H1 (cell line): ENCODE measurements at regions not wholly inside any gene's neighbourhood (a gene's known extent, or its start where the extent isn't known, plus 50 kb on each side); places are given as distances from the start of the nearest gene placed in this dataset.

Experiments
- GABPA ChIP-seq: IDR thresholded peaks from 2 replicates; pipeline ENCODE4 v1.6.1; 2011; ENCODE audit warnings: mild to moderate bottlenecking, low read length, moderate library complexity, borderline replicate concordance; ENCODE audit not compliant: insufficient read depth
- KDM1A ChIP-seq: fragments of 200-600, 300-600 bp; sonication (generic); IDR thresholded peaks from 2 replicates; pipeline ENCODE4 v1.7.1; 2016; ENCODE audit warnings: mild to moderate bottlenecking, low read length, borderline replicate concordance
- TF ChIP-seq, protein P1 (sequence below), 3 experiments: IDR thresholded peaks; 1 replicate in 2 of 3; 2 replicates in 1 of 3; pipeline versions ENCODE4 v1.5.1 to v1.6.1; 2011; ENCODE audit warnings: low read length in 3 of 3, mild to moderate bottlenecking in 3 of 3, inconsistent platforms in 2 of 3, low read depth in 1 of 3, moderate library complexity in 1 of 3; ENCODE audit not compliant: insufficient read depth in 1 of 3; ENCODE audit errors: control extremely low read depth in 1 of 3

DNA sequence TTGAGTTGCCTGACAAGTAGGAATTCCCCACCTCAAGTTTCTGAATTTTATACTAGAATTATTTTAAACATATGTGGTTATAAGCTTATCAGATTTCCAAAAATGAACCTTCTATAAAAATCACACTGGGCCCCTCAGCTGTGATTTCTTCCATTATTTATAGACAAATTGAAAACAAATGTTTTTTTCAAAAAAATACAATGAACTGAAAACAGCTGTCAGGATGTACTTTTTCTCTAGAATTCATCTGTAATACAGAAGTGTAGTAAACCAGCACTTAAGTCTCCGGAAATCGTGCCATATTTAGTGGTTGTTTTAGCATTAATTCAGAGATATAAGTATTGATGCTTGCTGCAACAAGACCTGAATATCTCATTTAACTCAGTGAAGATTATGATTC lies 74.0 kb downstream of the SPRY1 start:
- TF ChIP-seq, protein P1, sequence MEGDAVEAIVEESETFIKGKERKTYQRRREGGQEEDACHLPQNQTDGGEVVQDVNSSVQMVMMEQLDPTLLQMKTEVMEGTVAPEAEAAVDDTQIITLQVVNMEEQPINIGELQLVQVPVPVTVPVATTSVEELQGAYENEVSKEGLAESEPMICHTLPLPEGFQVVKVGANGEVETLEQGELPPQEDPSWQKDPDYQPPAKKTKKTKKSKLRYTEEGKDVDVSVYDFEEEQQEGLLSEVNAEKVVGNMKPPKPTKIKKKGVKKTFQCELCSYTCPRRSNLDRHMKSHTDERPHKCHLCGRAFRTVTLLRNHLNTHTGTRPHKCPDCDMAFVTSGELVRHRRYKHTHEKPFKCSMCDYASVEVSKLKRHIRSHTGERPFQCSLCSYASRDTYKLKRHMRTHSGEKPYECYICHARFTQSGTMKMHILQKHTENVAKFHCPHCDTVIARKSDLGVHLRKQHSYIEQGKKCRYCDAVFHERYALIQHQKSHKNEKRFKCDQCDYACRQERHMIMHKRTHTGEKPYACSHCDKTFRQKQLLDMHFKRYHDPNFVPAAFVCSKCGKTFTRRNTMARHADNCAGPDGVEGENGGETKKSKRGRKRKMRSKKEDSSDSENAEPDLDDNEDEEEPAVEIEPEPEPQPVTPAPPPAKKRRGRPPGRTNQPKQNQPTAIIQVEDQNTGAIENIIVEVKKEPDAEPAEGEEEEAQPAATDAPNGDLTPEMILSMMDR (IDR thresholded peaks at IDR 0.05; ENCODE audit: control extremely low read depth in 1 of 3, insufficient read depth in 1 of 3, low read depth in 1 of 3, low read length in 3 of 3) = no peak
- TF ChIP-seq KDM1A = no peak
- no peak for TF ChIP-seq GABPA
